ENCODE measurements at regions not wholly inside any gene's neighbourhood (a gene's known extent, or its start where the extent isn't known, plus 50 kb on each side); places are given as distances from the start of the nearest gene placed in this dataset.

DNA sequence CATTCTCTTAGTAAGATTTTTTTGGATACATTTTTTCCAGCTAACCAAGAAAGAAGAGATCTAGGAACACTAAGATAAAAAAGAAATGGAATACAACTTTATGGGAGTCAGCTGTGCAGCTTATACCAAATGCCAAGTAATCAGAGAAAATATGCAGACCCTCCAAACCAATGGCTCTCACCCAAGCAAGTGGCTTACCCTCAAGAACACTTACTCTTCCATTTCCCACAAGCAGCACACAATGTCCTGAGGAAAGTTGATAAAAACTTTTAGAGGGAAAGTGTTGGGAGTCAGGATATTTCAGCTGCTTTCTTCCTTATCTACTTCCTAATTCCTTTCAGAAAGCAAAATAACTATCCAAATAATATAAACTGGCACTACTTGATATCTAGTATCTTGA is 631.8 kb downstream of the RWDD3 start:
- DNase-seq (ENCODE audit: low read depth in 1 of 2, low spot score in 2 of 2) = no peak
- Histone ChIP-seq H3K27me3 (replicated peaks in 1 of 4; ENCODE audit: control insufficient read depth in 3 of 4, extremely low read depth in 1 of 4, insufficient read depth in 3 of 4, low read length in 3 of 4) (no peaks in the 10 kb centered on the region), H2BK5ac (ENCODE audit: low read depth, low read length) (no peak overlapping the region)

More for the DNA sequence above, 631.8 kb downstream of the RWDD3 start:
- no peak overlapping the region for H2BK120ac ChIP-seq (replicated peaks; ENCODE audit: low read depth, low read length)
- H2BK20ac ChIP-seq (ENCODE audit: low read length) = no peak overlapping the region
- POLR2A ChIA-PET (ENCODE audit: partially characterized antibody) = no interaction called here
- no peak overlapping the region for H3K4me2 ChIP-seq (ENCODE audit: insufficient read depth in 1 of 2, low read depth in 2 of 2, low read length in 2 of 2)
- no peak overlapping the region for H3K27ac ChIP-seq (ENCODE audit: low read depth, low read length)
- H3K79me2 ChIP-seq (ENCODE audit: control insufficient read depth in 1 of 2, insufficient read depth in 2 of 2, low read length in 2 of 2) = no peaks in the 10 kb centered on the region
- no peak for FAIRE-seq
- H2BK12ac ChIP-seq (ENCODE audit: low read depth, low read length) = no peak overlapping the region
- H3K9me3 ChIP-seq (ENCODE audit: insufficient read depth in 2 of 2, low read depth in 1 of 2, low read length in 1 of 2) = no peaks in the 10 kb centered on the region
- H3K23ac ChIP-seq (ENCODE audit: insufficient read length) = no peak overlapping the region
- no peak overlapping the region for H2AFZ ChIP-seq (ENCODE audit: low read length)
- no peaks in the 10 kb centered on the region for H3K23me2 ChIP-seq (ENCODE audit: low read depth, low read length)
- CTCF ChIA-PET (ENCODE audit: partially characterized antibody) = interaction anchor here (0.9 kb wide), 1 partner anchor 16 kb away, joined by 3 read pairs; no protein-coding TSS in a partner anchor
- no peaks in the 10 kb centered on the region for H3K4me1 ChIP-seq (replicated peaks in 1 of 4; ENCODE audit: control insufficient read depth in 3 of 4, insufficient read depth in 4 of 4, low read length in 3 of 4)
- H2BK15ac ChIP-seq (ENCODE audit: low read length) = no peak overlapping the region
- no peak overlapping the region for H3K4me3 ChIP-seq (ENCODE audit: extremely low read depth in 1 of 4, insufficient read depth in 2 of 4, low read depth in 3 of 4, low read length in 4 of 4)
- TF ChIP-seq, protein P1, sequence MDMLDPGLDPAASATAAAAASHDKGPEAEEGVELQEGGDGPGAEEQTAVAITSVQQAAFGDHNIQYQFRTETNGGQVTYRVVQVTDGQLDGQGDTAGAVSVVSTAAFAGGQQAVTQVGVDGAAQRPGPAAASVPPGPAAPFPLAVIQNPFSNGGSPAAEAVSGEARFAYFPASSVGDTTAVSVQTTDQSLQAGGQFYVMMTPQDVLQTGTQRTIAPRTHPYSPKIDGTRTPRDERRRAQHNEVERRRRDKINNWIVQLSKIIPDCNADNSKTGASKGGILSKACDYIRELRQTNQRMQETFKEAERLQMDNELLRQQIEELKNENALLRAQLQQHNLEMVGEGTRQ (IDR thresholded peaks at IDR 0.05; ENCODE audit: low read length) = no peak
- TF ChIP-seq RNF2 (IDR thresholded peaks at IDR 0.05; ENCODE audit: borderline replicate concordance, low read depth, low read length, missing control alignments, poor library complexity, severe bottlenecking) (no peak), POLR2A (IDR thresholded peaks at IDR 0.05; ENCODE audit: control extremely low read depth in 1 of 2, low read depth in 2 of 2, low read length in 2 of 2) (no peak), POLR2AphosphoS5 (IDR thresholded peaks at IDR 0.05; ENCODE audit: low read depth, low read length) (no peak), HDAC6 (IDR thresholded peaks at IDR 0.05; ENCODE audit: low read depth, low read length) (no peak)
- no peak overlapping the region for H3K14ac ChIP-seq (ENCODE audit: insufficient read length)
- H3K56ac ChIP-seq (replicated peaks; ENCODE audit: insufficient read length, low read depth, low read length) = no peak overlapping the region
- H4K91ac ChIP-seq (replicated peaks; ENCODE audit: insufficient read length, low read length) = no peak overlapping the region
- no peak overlapping the region for H2AK5ac ChIP-seq (ENCODE audit: low read depth, low read length)
- H4K20me1 ChIP-seq (replicated peaks in 1 of 2; ENCODE audit: control insufficient read depth in 1 of 2, insufficient read depth in 2 of 2, low read length in 2 of 2) = no peaks in the 10 kb centered on the region
- H3K9ac ChIP-seq (replicated peaks in 1 of 4; ENCODE audit: extremely low read depth in 1 of 4, low read depth in 3 of 4, low read length in 3 of 4) = no peak overlapping the region
- no peaks in the 10 kb centered on the region for H3K79me1 ChIP-seq (ENCODE audit: low read depth, low read length)
- H4K5ac ChIP-seq (ENCODE audit: insufficient read length, low read depth, low read length) = no peak overlapping the region
- no peak overlapping the region for H3K4ac ChIP-seq (replicated peaks; ENCODE audit: insufficient read length, low read depth, low read length)
- no peaks in the 10 kb centered on the region for H3K36me3 ChIP-seq (ENCODE audit: control insufficient read depth in 2 of 4, insufficient read depth in 4 of 4, low read length in 3 of 4)
- no peak overlapping the region for H4K8ac ChIP-seq (ENCODE audit: extremely low read depth, insufficient read depth, low read length)
- H3K18ac ChIP-seq (ENCODE audit: extremely low read depth, low read length) = no peak overlapping the region

Measured in H1 (cell line).